ENCODE measurements at regions not wholly inside any gene's neighbourhood (a gene's known extent, or its start where the extent isn't known, plus 50 kb on each side); places are given as distances from the start of the nearest gene placed in this dataset.

- DNase-seq = no peak
- 82 to 90% methylated on average over 7 of the region's 7 CpGs for WGBS, 2 donors
- Histone ChIP-seq H3K4me3 (no peak overlapping the region), H3K9me3 (no peaks in the 10 kb centered on the region), H3K27ac (no peak overlapping the region), H3K27me3 (no peaks in the 10 kb centered on the region), H3K4me1 (peaks cover 0 to 9% (median 8%) of the 10 kb centered on the region in 4 donors), H3K36me3 (no peaks in the 10 kb centered on the region)
- no peak for TF ChIP-seq POLR2AphosphoS5 (IDR thresholded peaks at IDR 0.05)
- TF ChIP-seq POLR2A (IDR thresholded peaks at IDR 0.05) = no peak
- no peak for TF ChIP-seq EP300 (IDR thresholded peaks at IDR 0.05)
- TF ChIP-seq, protein P1, sequence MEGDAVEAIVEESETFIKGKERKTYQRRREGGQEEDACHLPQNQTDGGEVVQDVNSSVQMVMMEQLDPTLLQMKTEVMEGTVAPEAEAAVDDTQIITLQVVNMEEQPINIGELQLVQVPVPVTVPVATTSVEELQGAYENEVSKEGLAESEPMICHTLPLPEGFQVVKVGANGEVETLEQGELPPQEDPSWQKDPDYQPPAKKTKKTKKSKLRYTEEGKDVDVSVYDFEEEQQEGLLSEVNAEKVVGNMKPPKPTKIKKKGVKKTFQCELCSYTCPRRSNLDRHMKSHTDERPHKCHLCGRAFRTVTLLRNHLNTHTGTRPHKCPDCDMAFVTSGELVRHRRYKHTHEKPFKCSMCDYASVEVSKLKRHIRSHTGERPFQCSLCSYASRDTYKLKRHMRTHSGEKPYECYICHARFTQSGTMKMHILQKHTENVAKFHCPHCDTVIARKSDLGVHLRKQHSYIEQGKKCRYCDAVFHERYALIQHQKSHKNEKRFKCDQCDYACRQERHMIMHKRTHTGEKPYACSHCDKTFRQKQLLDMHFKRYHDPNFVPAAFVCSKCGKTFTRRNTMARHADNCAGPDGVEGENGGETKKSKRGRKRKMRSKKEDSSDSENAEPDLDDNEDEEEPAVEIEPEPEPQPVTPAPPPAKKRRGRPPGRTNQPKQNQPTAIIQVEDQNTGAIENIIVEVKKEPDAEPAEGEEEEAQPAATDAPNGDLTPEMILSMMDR (IDR thresholded peaks at IDR 0.05) = no peak
- intact Hi-C loops (cut with DNase I) = no loop called here
Measured at GRCh38 chr11:19463976-19464375, 223.2 kb upstream of the E2F8 start.

GRCh38 chr11:19460718-19461405 lies 220.1 kb upstream of the E2F8 start:
- Histone ChIP-seq H3K27me3 (no peaks in the 10 kb centered on the region), H3K9me3 (no peaks in the 10 kb centered on the region), H3K4me1 (peaks cover 0 to 9% (median 8%) of the 10 kb centered on the region in 4 donors), H3K27ac (no peak overlapping the region), H3K4me3 (no peak overlapping the region), H3K36me3 (no peaks in the 10 kb centered on the region)
- 12 to 47% methylated on average over 6 of the region's 6 CpGs for WGBS, 2 donors
- intact Hi-C loops (cut with DNase I) = no loop called here
- no peak for DNase-seq
- TF ChIP-seq POLR2AphosphoS5 (IDR thresholded peaks at IDR 0.05) = no peak
- no peak for TF ChIP-seq EP300 (IDR thresholded peaks at IDR 0.05)
- TF ChIP-seq POLR2A (IDR thresholded peaks at IDR 0.05) = no peak
- TF ChIP-seq, protein P1 (IDR thresholded peaks at IDR 0.05) = no peak

- Histone ChIP-seq H3K9me3 (no peaks in the 10 kb centered on the region), H3K27me3 (no peaks in the 10 kb centered on the region), H3K27ac (no peak overlapping the region), H3K36me3 (no peaks in the 10 kb centered on the region), H3K4me1 (peaks cover 0 to 9% (median 8%) of the 10 kb centered on the region in 4 donors), H3K4me3 (no peak overlapping the region)
- TF ChIP-seq EP300 (IDR thresholded peaks at IDR 0.05) (no peak), POLR2A (IDR thresholded peaks at IDR 0.05) (no peak), POLR2AphosphoS5 (IDR thresholded peaks at IDR 0.05) (no peak)
- TF ChIP-seq, protein P1 (IDR thresholded peaks at IDR 0.05) = no peak
- intact Hi-C loops (cut with DNase I) = no loop called here
- DNase-seq = no peak
Measured at GRCh38 chr11:19459240-19459639, 218.5 kb upstream of the E2F8 start.

DNA sequence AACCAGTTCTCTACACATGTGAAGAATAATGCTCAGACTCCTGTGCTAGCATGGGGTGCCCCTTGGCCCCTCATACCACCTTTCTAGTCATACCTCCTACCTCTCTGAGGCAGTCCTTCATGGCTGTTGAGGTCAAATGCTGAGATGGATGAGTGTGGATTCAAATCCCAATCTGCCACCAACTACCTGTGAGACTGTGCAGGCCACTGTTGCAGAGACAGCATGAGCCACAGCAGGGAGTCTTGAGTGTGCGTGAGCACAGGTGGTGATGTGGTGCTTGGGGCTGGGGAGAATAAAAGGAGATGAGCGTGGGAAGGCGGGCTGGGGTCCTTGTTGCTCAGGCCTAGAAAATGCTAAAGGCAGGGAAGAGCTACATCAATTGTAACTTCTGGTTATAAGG lies 218.0 kb upstream of the E2F8 start:
- Histone ChIP-seq H3K9me3 (no peaks in the 10 kb centered on the region), H3K27ac (no peak overlapping the region), H3K36me3 (no peaks in the 10 kb centered on the region), H3K4me3 (no peak overlapping the region), H3K27me3 (no peaks in the 10 kb centered on the region), H3K4me1 (peaks cover 0 to 9% (median 8%) of the 10 kb centered on the region in 4 donors)
- WGBS, 2 donors = 96 to 98% methylated on average over 3 of the region's 3 CpGs
- DNase-seq = no peak
- intact Hi-C loops (cut with DNase I) = no loop called here
- no peak for TF ChIP-seq EP300 (IDR thresholded peaks at IDR 0.05)
- no peak for TF ChIP-seq POLR2AphosphoS5 (IDR thresholded peaks at IDR 0.05)
- TF ChIP-seq, protein P1 (IDR thresholded peaks at IDR 0.05) = no peak

- no peaks in the 10 kb centered on the region for H3K27me3 ChIP-seq
- DNase-seq = no peak
- H3K4me3 ChIP-seq = no peak overlapping the region
- 81 to 84% methylated on average over 2 of the region's 2 CpGs for WGBS, 2 donors
- TF ChIP-seq POLR2A (IDR thresholded peaks at IDR 0.05) (no peak), POLR2AphosphoS5 (IDR thresholded peaks at IDR 0.05) (no peak), EP300 (IDR thresholded peaks at IDR 0.05) (no peak)
- TF ChIP-seq, protein P1 (IDR thresholded peaks at IDR 0.05) = no peak
- H3K36me3 ChIP-seq = no peaks in the 10 kb centered on the region
- intact Hi-C loops (cut with DNase I) = no loop called here
- H3K4me1 ChIP-seq = peaks cover 0 to 9% (median 8%) of the 10 kb centered on the region in 4 donors
- H3K9me3 ChIP-seq = no peaks in the 10 kb centered on the region
- H3K27ac ChIP-seq = no peak overlapping the region
Measured at GRCh38 chr11:19458231-19458630, 217.5 kb upstream of the E2F8 start.
